Muscle layer of duodenum (tissue), 2 donors: ENCODE measurements at regions not wholly inside any gene's neighbourhood (a gene's known extent, or its start where the extent isn't known, plus 50 kb on each side); places are given as distances from the start of the nearest gene placed in this dataset.

Experiments used
- H3K27ac ChIP-seq: one replicate; pipeline ENCODE4 v1.7.0; 2013; ENCODE audit warnings: mild to moderate bottlenecking, low read length
- H3K27me3 ChIP-seq: one replicate; pipeline ENCODE4 v1.7.0; 2013; ENCODE audit warnings: low read depth, mild to moderate bottlenecking, control low read depth, low read length
- H3K36me3 ChIP-seq, 2 donors: one replicate each; pipeline ENCODE4 v1.7.0; 2013; ENCODE audit warnings: low read length in 2 of 2, control low read depth in 1 of 2, mild to moderate bottlenecking in 1 of 2; ENCODE audit not compliant: insufficient read depth in 2 of 2, control insufficient read depth in 1 of 2
- H3K4me1 ChIP-seq, 2 donors: one replicate each; pipeline ENCODE4 v1.7.0; 2013; ENCODE audit warnings: low read length in 2 of 2, mild to moderate bottlenecking in 2 of 2, control low read depth in 1 of 2, moderate library complexity in 1 of 2; ENCODE audit not compliant: insufficient read depth in 2 of 2, control insufficient read depth in 1 of 2
- H3K4me3 ChIP-seq, 2 donors: one replicate each; pipeline ENCODE4 v1.7.0; 2013; ENCODE audit warnings: low read length in 2 of 2, low read depth in 1 of 2, mild to moderate bottlenecking in 1 of 2
- H3K9me3 ChIP-seq, 2 donors: one replicate each; pipeline ENCODE4 v1.7.0; 2013; ENCODE audit warnings: low read length in 2 of 2, control low read depth in 1 of 2, mild to moderate bottlenecking in 1 of 2; ENCODE audit not compliant: control insufficient read depth in 1 of 2
- donor health status: healthy.

- Histone ChIP-seq H3K27ac (no peak overlapping the region), H3K9me3 (no peaks in the 10 kb centered on the region), H3K4me1 (no peaks in the 10 kb centered on the region), H3K27me3 (no peaks in the 10 kb centered on the region), H3K4me3 (no peak overlapping the region), H3K36me3 (no peaks in the 10 kb centered on the region)
Observed at GRCh38 chr4:108398836-108399235, 221.5 kb upstream of the RPL34 start.

DNA sequence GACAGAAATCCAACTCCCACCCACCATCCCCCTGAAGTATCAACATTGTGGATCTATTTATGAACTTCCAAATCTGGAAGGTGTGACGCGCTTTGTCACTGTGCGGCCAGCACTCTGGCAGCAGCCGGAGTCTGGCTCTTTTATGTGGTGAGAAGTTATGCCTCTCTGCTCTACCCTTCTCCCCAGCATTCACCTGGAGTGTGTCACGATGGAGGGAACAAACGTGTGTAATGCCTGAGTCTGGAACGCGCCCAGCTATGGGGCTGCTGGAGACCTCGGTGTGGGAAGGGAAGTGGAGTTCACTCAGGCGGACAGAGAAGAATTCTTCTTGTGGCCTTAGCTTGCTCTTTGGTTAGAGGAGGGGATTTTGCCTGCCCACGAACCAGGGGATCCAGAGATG is 222.1 kb upstream of the RPL34 start:
- Histone ChIP-seq H3K27ac (no peak overlapping the region), H3K4me1 (no peaks in the 10 kb centered on the region), H3K4me3 (no peak overlapping the region), H3K9me3 (no peaks in the 10 kb centered on the region), H3K36me3 (no peaks in the 10 kb centered on the region), H3K27me3 (no peaks in the 10 kb centered on the region)

DNA sequence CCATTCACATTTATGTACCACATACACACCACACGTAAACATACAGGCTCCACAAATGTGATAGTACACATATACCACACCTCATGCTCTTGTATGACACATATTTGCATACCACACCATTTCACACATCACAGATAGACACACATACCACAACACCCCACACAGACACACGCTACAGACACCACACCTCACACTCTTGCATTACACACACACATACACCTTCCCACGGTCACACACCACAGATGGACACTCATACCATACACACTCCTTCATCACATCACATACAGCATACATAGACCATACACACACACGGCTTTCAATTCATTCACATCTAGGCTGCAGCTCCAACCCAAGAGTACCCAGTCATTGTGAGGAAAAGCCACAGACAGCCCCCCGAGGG is 222.5 kb upstream of the RPL34 start:
- no peaks in the 10 kb centered on the region for H3K36me3 ChIP-seq
- H3K4me1 ChIP-seq, result no peaks in the 10 kb centered on the region
- no peaks in the 10 kb centered on the region for H3K9me3 ChIP-seq
- H3K4me3 ChIP-seq, result no peak overlapping the region
- no peaks in the 10 kb centered on the region for H3K27me3 ChIP-seq
- H3K27ac ChIP-seq, result no peak overlapping the region

DNA sequence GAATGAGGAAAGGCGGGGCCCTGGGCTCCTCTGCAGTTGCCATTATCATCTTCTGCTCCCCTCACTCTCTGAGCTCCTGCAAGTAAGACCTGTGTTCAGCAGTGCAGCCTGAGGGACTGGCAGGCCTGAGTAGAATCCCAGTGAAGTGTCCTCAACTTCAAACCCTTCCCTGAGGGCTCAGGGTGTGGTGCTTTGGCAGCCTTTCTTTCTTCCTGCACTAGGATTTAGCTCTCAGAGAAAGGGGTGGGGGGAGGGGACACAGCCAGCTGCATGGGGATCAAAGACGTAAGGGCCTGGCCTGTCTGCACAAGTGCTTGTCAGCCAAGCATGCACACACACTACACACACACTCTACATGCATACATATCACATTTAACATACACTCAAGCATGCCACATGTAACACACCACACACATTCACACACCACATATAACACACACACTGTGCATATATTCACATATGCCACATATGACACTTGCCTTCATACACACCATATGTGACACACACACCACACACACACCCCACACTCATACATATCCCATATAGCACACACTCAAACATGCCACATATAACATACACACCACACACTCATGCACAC is 223.4 kb upstream of the RPL34 start:
- no peak overlapping the region for H3K4me3 ChIP-seq
- no peak overlapping the region for H3K27ac ChIP-seq
- no peaks in the 10 kb centered on the region for H3K36me3 ChIP-seq
- H3K9me3 ChIP-seq, result no peaks in the 10 kb centered on the region
- H3K27me3 ChIP-seq, result no peaks in the 10 kb centered on the region
- no peaks in the 10 kb centered on the region for H3K4me1 ChIP-seq

- no peaks in the 10 kb centered on the region for H3K4me1 ChIP-seq
- no peak overlapping the region for H3K27ac ChIP-seq
- no peaks in the 10 kb centered on the region for H3K27me3 ChIP-seq
- no peak overlapping the region for H3K4me3 ChIP-seq
- H3K9me3 ChIP-seq, result no peaks in the 10 kb centered on the region
- H3K36me3 ChIP-seq, result no peaks in the 10 kb centered on the region
Observed at GRCh38 chr4:108395786-108396185, 224.6 kb upstream of the RPL34 start.

DNA sequence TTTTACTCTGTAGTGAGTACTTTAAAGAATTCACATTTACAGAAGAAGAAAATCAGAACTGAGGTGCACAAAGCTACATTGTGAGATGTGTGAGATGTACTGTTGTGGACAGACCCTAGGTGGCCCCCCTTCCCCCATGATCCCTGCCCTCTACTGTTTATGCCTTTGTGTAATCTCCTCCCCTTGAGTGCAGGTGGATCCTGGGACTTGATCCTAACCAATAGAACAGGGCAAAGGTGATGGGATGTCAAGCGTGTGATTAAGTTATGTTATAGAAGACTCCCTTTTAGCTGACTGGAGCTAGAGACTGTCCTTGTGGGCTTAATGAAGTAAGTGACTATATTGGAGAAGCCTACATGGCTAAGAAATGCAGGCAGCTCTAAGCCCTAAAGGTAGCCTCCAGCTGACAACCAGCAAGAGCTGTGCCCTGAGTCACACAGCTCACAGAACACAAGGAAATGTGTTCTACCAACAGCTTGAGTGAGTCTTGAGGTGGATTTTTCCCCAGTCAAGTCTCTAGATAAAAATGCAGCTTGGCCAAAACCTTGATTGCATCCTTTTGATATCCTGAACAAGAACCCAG is 225.2 kb upstream of the LEF1 start:
- Histone ChIP-seq H3K27ac (no peak overlapping the region), H3K4me1 (no peaks in the 10 kb centered on the region), H3K36me3 (no peaks in the 10 kb centered on the region), H3K9me3 (no peaks in the 10 kb centered on the region), H3K27me3 (no peaks in the 10 kb centered on the region), H3K4me3 (no peak overlapping the region)

GRCh38 chr4:108391701-108392455 is 223.1 kb upstream of the LEF1 start:
- Histone ChIP-seq H3K9me3 (no peaks in the 10 kb centered on the region), H3K27ac (no peak overlapping the region), H3K27me3 (no peaks in the 10 kb centered on the region), H3K36me3 (no peaks in the 10 kb centered on the region), H3K4me1 (no peaks in the 10 kb centered on the region), H3K4me3 (no peak overlapping the region)

- Histone ChIP-seq H3K4me3 (no peak overlapping the region), H3K27me3 (peaks cover 5% of the 10 kb centered on the region), H3K9me3 (no peaks in the 10 kb centered on the region), H3K4me1 (no peaks in the 10 kb centered on the region), H3K36me3 (no peaks in the 10 kb centered on the region), H3K27ac (no peak overlapping the region)
Observed at GRCh38 chr4:108385076-108385475, 216.3 kb upstream of the LEF1 start.

DNA sequence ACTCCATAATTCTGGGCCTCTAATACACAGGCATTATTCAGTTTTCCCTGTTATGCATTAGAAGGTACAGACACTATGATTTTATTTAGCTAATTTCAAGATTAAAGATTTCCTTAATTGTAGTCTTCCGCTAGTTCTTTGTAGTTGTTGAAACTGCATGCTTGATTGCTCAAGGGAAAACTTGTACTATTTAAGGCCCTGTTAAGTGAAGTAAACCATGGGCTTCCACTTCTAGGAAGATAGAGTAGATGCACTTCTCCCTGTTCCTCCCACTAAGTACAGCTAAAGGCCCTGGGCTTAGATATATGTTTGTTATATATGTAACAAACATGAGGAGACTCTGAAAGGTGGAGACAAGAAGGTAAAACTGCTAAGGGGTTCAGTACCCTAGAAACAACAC is 215.8 kb upstream of the LEF1 start:
- Histone ChIP-seq H3K4me1 (no peaks in the 10 kb centered on the region), H3K27ac (no peak overlapping the region), H3K4me3 (no peak overlapping the region), H3K36me3 (no peaks in the 10 kb centered on the region), H3K27me3 (peaks cover 5% of the 10 kb centered on the region), H3K9me3 (no peaks in the 10 kb centered on the region)

DNA sequence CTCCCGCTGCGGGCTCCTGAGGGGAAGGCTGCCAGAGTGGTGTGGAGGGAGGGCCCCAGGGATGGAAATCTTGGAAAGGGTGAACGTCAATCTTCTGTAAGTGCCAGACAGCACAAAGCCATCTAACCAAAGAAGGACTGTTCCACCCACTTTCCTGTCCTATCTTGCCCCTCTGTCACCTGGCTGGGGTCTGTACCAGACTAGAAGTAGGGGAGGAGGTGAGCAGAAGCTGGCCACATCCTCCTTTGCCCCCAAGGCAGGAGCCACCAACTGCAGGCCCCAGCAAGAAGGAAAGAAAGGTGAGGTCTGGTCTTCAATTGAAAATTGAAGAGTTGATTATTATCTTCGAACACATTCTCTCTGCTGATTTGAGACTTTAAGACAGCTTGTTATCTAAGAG is 214.4 kb upstream of the LEF1 start:
- peaks cover 5% of the 10 kb centered on the region for H3K27me3 ChIP-seq
- no peaks in the 10 kb centered on the region for H3K36me3 ChIP-seq
- H3K4me3 ChIP-seq, result no peak overlapping the region
- no peaks in the 10 kb centered on the region for H3K4me1 ChIP-seq
- no peaks in the 10 kb centered on the region for H3K9me3 ChIP-seq
- no peak overlapping the region for H3K27ac ChIP-seq

DNA sequence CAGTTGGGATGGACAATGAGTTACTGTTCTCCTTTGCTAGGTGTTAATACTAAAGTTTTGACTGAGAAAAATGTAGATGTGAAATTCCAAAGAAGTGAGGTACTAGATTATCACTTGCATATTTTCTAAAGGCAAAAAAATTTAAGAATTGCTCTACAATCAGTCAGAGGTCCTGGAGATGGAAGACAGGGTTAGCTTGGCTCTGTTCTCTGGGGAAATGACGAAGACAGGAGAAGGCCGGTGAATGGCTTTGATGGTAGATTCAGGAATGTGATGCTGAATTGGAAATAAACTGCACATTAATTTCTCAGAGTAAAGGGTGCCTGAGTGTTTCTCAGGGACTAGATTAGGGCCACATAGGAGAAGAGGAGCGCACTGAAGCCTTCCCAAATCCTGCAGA is 214.0 kb upstream of the LEF1 start:
- Histone ChIP-seq H3K4me1 (no peaks in the 10 kb centered on the region), H3K36me3 (no peaks in the 10 kb centered on the region), H3K27me3 (peaks cover 5% of the 10 kb centered on the region), H3K4me3 (no peak overlapping the region), H3K9me3 (no peaks in the 10 kb centered on the region), H3K27ac (no peak overlapping the region)
